ENCODE measurements at regions not wholly inside any gene's neighbourhood (a gene's known extent, or its start where the extent isn't known, plus 50 kb on each side); places are given as distances from the start of the nearest gene placed in this dataset.

DNA sequence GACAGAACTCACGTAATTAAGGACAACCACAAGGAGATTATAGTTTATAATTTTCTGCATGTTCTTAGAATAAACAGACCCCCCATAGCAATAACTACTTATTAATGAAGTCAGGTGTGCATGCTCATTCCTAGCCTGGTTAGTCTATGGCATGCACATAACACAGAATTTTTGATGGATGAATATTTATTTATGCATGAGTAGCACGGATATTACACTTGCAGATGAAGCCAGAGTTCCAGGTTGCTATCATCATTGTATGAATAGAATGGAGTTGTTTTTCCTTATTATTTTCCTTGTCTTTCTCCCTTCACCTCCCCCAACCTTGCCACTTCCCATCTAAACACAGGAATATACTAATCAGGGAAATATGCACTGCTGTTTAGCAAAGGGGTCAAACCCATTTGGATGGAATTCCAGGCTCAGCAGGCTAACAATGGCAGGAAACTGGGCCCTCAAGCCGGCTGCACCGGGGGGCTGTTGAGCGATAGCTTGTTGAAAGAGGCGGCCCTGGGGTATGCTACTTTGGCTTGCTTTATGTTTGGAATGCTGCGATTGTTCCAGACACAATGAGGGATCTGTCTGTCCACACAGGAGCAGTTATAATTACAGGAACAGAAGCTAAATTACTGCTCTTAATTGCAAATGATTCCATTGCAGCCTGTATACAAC, 112.6 kb downstream of the TMEM170B start:
- ChIA-PET POLR2A (no interaction called here), CTCF (no interaction called here)
- 0 out of 2 replicates have a peak, but pooled peaks have one; percentile 30 for ATAC-seq
- no peaks in the 10 kb centered on the region for H3K27me3 ChIP-seq (ENCODE audit: control insufficient read depth, insufficient read depth, low read length)
- no peak overlapping the region for H3K27ac ChIP-seq (ENCODE audit: low read length)
- H3K4me1 ChIP-seq (ENCODE audit: control insufficient read depth, insufficient read depth, low read length), result no peaks in the 10 kb centered on the region
- in situ Hi-C loops (cut with HindIII; ENCODE audit: low pct_unique_long_range_greater_than_20kb, low sequenced_read_pairs), result no loop called here
- no peak for DNase-seq (ENCODE audit: low read depth, low spot score)
- no peak overlapping the region for H3K4me3 ChIP-seq (ENCODE audit: low read depth in 2 of 2, low read length in 2 of 2)
- no peaks in the 10 kb centered on the region for H3K9me3 ChIP-seq (ENCODE audit: control insufficient read depth, insufficient read depth, low read depth, low read length)
- no TSS peak for BruUV-seq (replicated peaks)
- no peak for TF ChIP-seq SIN3A (IDR thresholded peaks at IDR 0.05; ENCODE audit: borderline replicate concordance, insufficient read depth, low read depth, low read length)
- TF ChIP-seq, protein P1, sequence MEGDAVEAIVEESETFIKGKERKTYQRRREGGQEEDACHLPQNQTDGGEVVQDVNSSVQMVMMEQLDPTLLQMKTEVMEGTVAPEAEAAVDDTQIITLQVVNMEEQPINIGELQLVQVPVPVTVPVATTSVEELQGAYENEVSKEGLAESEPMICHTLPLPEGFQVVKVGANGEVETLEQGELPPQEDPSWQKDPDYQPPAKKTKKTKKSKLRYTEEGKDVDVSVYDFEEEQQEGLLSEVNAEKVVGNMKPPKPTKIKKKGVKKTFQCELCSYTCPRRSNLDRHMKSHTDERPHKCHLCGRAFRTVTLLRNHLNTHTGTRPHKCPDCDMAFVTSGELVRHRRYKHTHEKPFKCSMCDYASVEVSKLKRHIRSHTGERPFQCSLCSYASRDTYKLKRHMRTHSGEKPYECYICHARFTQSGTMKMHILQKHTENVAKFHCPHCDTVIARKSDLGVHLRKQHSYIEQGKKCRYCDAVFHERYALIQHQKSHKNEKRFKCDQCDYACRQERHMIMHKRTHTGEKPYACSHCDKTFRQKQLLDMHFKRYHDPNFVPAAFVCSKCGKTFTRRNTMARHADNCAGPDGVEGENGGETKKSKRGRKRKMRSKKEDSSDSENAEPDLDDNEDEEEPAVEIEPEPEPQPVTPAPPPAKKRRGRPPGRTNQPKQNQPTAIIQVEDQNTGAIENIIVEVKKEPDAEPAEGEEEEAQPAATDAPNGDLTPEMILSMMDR (IDR thresholded peaks at IDR 0.05), result no peak
- intact Hi-C loops (cut with micrococcal nuclease; ENCODE audit: unreplicated experiment), result loop anchor here (10.0 kb wide), 2 partner anchors 365 to 495 kb away; partner anchors contain the start of gene HIVEP1
- H3K36me3 ChIP-seq (ENCODE audit: control insufficient read depth, insufficient read depth, low read length), result no peaks in the 10 kb centered on the region

DNA sequence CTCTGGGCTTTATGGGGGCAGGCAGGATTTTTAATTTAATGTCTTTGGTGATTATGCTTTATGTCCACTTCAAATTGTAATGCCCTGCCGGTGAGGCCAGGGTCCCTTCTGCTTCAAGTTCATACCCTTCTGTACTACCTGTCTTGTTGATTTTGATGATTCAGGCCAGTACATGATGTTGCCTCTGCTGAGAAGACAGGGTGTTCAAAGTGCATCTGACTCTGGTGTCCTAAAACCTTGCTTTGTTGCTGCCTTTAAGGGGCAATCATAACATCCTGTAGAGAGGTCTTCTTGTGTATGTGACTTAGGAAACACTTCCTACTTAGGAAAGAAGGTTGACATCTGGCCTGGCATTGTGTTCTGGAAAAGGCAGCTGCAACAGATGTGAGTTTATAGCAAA, 113.2 kb downstream of the TMEM170B start:
- intact Hi-C loops (cut with micrococcal nuclease; ENCODE audit: unreplicated experiment), result loop anchor here (10.0 kb wide), 2 partner anchors 364 to 494 kb away; partner anchors contain the start of gene HIVEP1
- ATAC-seq (no peak), DNase-seq (ENCODE audit: low read depth, low spot score) (no peak)
- H3K4me3 ChIP-seq (ENCODE audit: low read depth in 2 of 2, low read length in 2 of 2), result no peak overlapping the region
- no peaks in the 10 kb centered on the region for H3K9me3 ChIP-seq (ENCODE audit: control insufficient read depth, insufficient read depth, low read depth, low read length)
- no TSS peak for BruUV-seq (replicated peaks)
- ChIA-PET CTCF (no interaction called here), POLR2A (no interaction called here)
- H3K36me3 ChIP-seq (ENCODE audit: control insufficient read depth, insufficient read depth, low read length), result no peaks in the 10 kb centered on the region
- H3K27ac ChIP-seq (ENCODE audit: low read length), result no peak overlapping the region
- H3K4me1 ChIP-seq (ENCODE audit: control insufficient read depth, insufficient read depth, low read length), result no peaks in the 10 kb centered on the region
- no peaks in the 10 kb centered on the region for H3K27me3 ChIP-seq (ENCODE audit: control insufficient read depth, insufficient read depth, low read length)
- no peak for TF ChIP-seq TCF7L2 (IDR thresholded peaks at IDR 0.05; ENCODE audit: low read depth, low read length)
- TF ChIP-seq, protein P1 (IDR thresholded peaks at IDR 0.05), result no peak
- TF ChIP-seq SIN3A (IDR thresholded peaks at IDR 0.05; ENCODE audit: borderline replicate concordance, insufficient read depth, low read depth, low read length), result no peak
- TF ChIP-seq, protein P2, sequence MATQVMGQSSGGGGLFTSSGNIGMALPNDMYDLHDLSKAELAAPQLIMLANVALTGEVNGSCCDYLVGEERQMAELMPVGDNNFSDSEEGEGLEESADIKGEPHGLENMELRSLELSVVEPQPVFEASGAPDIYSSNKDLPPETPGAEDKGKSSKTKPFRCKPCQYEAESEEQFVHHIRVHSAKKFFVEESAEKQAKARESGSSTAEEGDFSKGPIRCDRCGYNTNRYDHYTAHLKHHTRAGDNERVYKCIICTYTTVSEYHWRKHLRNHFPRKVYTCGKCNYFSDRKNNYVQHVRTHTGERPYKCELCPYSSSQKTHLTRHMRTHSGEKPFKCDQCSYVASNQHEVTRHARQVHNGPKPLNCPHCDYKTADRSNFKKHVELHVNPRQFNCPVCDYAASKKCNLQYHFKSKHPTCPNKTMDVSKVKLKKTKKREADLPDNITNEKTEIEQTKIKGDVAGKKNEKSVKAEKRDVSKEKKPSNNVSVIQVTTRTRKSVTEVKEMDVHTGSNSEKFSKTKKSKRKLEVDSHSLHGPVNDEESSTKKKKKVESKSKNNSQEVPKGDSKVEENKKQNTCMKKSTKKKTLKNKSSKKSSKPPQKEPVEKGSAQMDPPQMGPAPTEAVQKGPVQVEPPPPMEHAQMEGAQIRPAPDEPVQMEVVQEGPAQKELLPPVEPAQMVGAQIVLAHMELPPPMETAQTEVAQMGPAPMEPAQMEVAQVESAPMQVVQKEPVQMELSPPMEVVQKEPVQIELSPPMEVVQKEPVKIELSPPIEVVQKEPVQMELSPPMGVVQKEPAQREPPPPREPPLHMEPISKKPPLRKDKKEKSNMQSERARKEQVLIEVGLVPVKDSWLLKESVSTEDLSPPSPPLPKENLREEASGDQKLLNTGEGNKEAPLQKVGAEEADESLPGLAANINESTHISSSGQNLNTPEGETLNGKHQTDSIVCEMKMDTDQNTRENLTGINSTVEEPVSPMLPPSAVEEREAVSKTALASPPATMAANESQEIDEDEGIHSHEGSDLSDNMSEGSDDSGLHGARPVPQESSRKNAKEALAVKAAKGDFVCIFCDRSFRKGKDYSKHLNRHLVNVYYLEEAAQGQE (IDR thresholded peaks at IDR 0.05; ENCODE audit: insufficient read depth in 1 of 2, low read depth in 2 of 2, low read length in 1 of 2), result no peak
- TF ChIP-seq POLR2AphosphoS5 (IDR thresholded peaks at IDR 0.05; ENCODE audit: low read depth, low read length), result no peak
- in situ Hi-C loops (cut with HindIII; ENCODE audit: low pct_unique_long_range_greater_than_20kb, low sequenced_read_pairs), result no loop called here
